HEK293T (cell line): ENCODE measurements at regions not wholly inside any gene's neighbourhood (a gene's known extent, or its start where the extent isn't known, plus 50 kb on each side); places are given as distances from the start of the nearest gene placed in this dataset.

Experiments
- CTCF ChIA-PET: fragments of 350-600 bp; formaldehyde crosslinking; extraction: SDS; loops from one replicate; lab custom pipeline; 2021; ENCODE audit warnings: antibody characterized with exemption, inconsistent platforms; lab: Yijun Ruan, JAX
- POLR2A ChIA-PET: fragments of 350-600 bp; formaldehyde crosslinking; extraction: SDS; loops from one replicate; lab custom pipeline; 2020; ENCODE audit warnings: antibody characterized with exemption, inconsistent platforms; lab: Yijun Ruan, JAX
- DNase-seq: peaks from one replicate; pipeline ENCODE4 v3.0.0; 2012; ENCODE audit warnings: mixed read lengths; ENCODE audit errors: extremely low spot score
- ARNT ChIP-seq: fragments of 450-650 bp; IDR thresholded peaks from 2 replicates; pipeline ENCODE4 v1.6.1; 2017; ENCODE audit warnings: mild to moderate bottlenecking
- BHLHE40 ChIP-seq: fragments of 450-650 bp; IDR thresholded peaks from 2 replicates; pipeline ENCODE4 v1.6.1; 2016; ENCODE audit warnings: mild to moderate bottlenecking, moderate library complexity, borderline replicate concordance
- CTBP1 ChIP-seq: fragments of 450-650 bp; IDR thresholded peaks from 2 replicates; pipeline ENCODE4 v1.6.1; 2016; ENCODE audit warnings: borderline replicate concordance
- ELF4 ChIP-seq: fragments of 450-650 bp; IDR thresholded peaks from 2 replicates; pipeline ENCODE4 v1.6.1; 2017; ENCODE audit warnings: antibody characterized with exemption
- FOXA1 ChIP-seq: fragments of 450-650 bp; IDR thresholded peaks from 2 replicates; pipeline ENCODE4 v1.6.1; 2016; ENCODE audit warnings: mild to moderate bottlenecking
- FOXK2 ChIP-seq: fragments of 450-650 bp; IDR thresholded peaks from 2 replicates; pipeline ENCODE4 v1.6.1; 2016; ENCODE audit warnings: mild to moderate bottlenecking
- FOXM1 ChIP-seq: fragments of 450-650 bp; IDR thresholded peaks from 2 replicates; pipeline ENCODE4 v1.6.1; 2017; ENCODE audit warnings: mild to moderate bottlenecking, borderline replicate concordance
- HDGF ChIP-seq: fragments of 450-650 bp; IDR thresholded peaks from 2 replicates; pipeline ENCODE4 v1.6.1; 2017; ENCODE audit warnings: antibody characterized with exemption, borderline replicate concordance
- L3MBTL2 ChIP-seq: fragments of 450-650 bp; conservative IDR thresholded peaks from 2 replicates; pipeline ENCODE4 v1.6.1; 2016; ENCODE audit warnings: mild to moderate bottlenecking
- LEF1 ChIP-seq: fragments of 450-650 bp; IDR thresholded peaks from 2 replicates; pipeline ENCODE4 v1.6.1; 2017; ENCODE audit warnings: mild to moderate bottlenecking, borderline replicate concordance
- NFRKB ChIP-seq: fragments of 450-650 bp; IDR thresholded peaks from 2 replicates; pipeline ENCODE4 v1.6.1; 2016; ENCODE audit warnings: mild to moderate bottlenecking, moderate library complexity
- PKNOX1 ChIP-seq: fragments of 450-650 bp; IDR thresholded peaks from 2 replicates; pipeline ENCODE4 v1.6.1; 2016
- SP1 ChIP-seq: fragments of 450-650 bp; IDR thresholded peaks from 2 replicates; pipeline ENCODE4 v1.6.1; 2017
- SUZ12 ChIP-seq: fragments of 450-650 bp; IDR thresholded peaks from 2 replicates; pipeline ENCODE4 v1.6.1; 2016; ENCODE audit warnings: mild to moderate bottlenecking
- TARDBP ChIP-seq: fragments of 450-650 bp; IDR thresholded peaks from 2 replicates; pipeline ENCODE4 v1.6.1; 2016
- ZNF384 ChIP-seq: fragments of 450-650 bp; IDR thresholded peaks from 2 replicates; pipeline ENCODE4 v1.6.1; 2016

DNA sequence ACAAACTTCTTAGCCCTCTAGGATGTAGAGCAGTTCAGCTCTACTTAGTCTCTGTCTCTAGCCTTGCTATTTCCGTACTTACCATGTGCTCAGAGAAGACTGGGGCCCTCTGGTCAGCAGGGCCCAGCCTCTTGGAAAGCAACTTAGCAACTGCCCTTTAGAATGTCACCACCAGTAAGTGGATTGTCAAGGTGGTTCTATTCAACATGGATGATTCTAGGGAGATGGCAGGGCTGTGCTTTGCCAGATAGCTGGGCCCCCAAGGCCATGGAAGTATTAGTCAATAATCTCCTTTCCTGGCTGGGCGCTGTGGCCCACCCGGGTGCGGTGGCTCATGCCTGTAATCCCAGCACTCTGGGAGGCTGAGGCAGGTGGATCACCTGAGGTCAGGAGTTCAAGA lies 177.6 kb upstream of the MVB12B start:
- no peak for TF ChIP-seq ARNT
- TF ChIP-seq SP1 = no peak
- no peak for TF ChIP-seq FOXM1
- TF ChIP-seq PKNOX1 = no peak
- TF ChIP-seq CTBP1 = no peak
- TF ChIP-seq ELF4 = no peak
- TF ChIP-seq SUZ12 = no peak
- no peak for TF ChIP-seq LEF1
- TF ChIP-seq TARDBP = no peak
- TF ChIP-seq L3MBTL2 = no peak
- TF ChIP-seq HDGF = no peak
- TF ChIP-seq ZNF384 = no peak
- no peak for TF ChIP-seq FOXK2
- TF ChIP-seq FOXA1 = no peak
- TF ChIP-seq NFRKB = no peak
- TF ChIP-seq BHLHE40 = no peak
- DNase-seq = no peak
- CTCF ChIA-PET = no interaction called here
- POLR2A ChIA-PET = no interaction called here

- POLR2A ChIA-PET = no interaction called here
- no peak for TF ChIP-seq ARNT
- DNase-seq = no peak
- CTCF ChIA-PET = no interaction called here
Observed at GRCh38 chr9:126149661-126150060, 177.0 kb upstream of the MVB12B start.

DNA sequence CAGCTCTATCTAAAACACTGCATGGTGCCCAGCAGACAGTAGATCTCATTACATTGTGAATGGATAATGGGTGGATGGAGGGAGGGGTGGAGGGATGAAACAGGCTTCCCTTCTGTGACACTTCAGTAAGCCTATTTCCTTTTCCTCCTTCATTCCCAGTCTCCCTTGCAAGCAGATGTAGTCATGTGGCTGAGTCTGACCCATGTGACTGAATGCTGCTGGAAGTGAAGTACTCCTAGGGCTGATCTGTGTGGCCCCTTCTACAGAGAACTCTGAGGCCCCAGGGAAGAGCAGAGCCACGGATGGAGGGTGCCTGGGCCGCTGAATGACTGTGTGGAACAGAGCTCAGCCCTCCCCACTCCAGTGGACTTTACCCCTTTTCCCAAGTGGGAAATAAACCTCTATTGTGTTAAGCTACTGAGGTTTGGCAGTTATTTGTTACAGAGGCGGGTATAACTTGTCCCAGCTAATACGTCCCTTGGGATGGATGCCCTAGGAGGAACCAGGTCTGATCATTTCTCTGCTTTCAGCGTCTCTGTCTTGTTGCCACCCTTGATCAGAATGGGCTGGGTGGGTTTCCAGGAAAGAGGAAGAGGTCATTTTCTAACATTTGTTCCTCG lies 176.1 kb upstream of the MVB12B start:
- TF ChIP-seq ARNT = no peak
- no peak for TF ChIP-seq L3MBTL2
- TF ChIP-seq SUZ12 = no peak
- TF ChIP-seq CTBP1 = no peak
- TF ChIP-seq SP1 = no peak
- TF ChIP-seq FOXM1 = no peak
- no peak for TF ChIP-seq ELF4
- TF ChIP-seq TARDBP = no peak
- TF ChIP-seq NFRKB = no peak
- TF ChIP-seq PKNOX1 = no peak
- no peak for TF ChIP-seq HDGF
- no peak for TF ChIP-seq BHLHE40
- no peak for TF ChIP-seq LEF1
- no peak for TF ChIP-seq FOXA1
- no peak for TF ChIP-seq ZNF384
- no peak for TF ChIP-seq FOXK2
- ChIA-PET POLR2A (interaction anchor here (1.6 kb wide), 1 partner anchor 448 kb away, joined by 3 read pairs; no protein-coding TSS in a partner anchor), CTCF (no interaction called here)
- peak; percentile 32 for DNase-seq

GRCh38 chr9:126151031-126151685 lies 175.5 kb upstream of the MVB12B start:
- no peak for TF ChIP-seq FOXM1
- TF ChIP-seq ZNF384 = no peak
- TF ChIP-seq FOXA1 = no peak
- TF ChIP-seq CTBP1 = no peak
- no peak for TF ChIP-seq LEF1
- no peak for DNase-seq
- ChIA-PET POLR2A (interaction anchor here (1.6 kb wide), 1 partner anchor 449 kb away, joined by 3 read pairs; no protein-coding TSS in a partner anchor), CTCF (no interaction called here)

DNA sequence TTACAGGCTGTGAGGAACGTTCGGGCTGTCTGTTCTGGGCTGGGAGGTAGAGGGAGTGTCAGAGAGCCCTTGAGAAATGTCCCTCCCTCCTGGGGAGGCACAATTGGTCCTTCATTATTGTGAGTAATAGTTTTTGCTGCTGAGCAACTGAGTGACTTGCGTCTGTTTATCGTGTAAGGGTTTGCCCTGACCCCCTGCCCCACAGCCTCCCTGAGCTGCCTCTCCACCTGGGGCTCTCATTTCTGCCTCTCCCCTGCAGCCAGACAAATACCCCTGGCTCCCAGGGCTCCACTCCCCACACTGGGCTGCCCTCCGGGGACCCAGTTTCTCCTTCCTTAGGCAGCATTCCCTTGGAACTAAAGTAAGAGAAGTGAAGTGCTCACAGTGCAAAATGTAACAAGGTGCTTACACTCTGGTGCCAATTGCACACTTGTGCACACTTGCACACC lies 174.9 kb upstream of the MVB12B start:
- peak; percentile 86 for TF ChIP-seq PKNOX1
- TF ChIP-seq BHLHE40 = no peak
- CTCF ChIA-PET = no interaction called here
- DNase-seq = peak; percentile 35
- POLR2A ChIA-PET = interaction anchor here (1.6 kb wide), 1 partner anchor 449 kb away, joined by 3 read pairs; no protein-coding TSS in a partner anchor

DNA sequence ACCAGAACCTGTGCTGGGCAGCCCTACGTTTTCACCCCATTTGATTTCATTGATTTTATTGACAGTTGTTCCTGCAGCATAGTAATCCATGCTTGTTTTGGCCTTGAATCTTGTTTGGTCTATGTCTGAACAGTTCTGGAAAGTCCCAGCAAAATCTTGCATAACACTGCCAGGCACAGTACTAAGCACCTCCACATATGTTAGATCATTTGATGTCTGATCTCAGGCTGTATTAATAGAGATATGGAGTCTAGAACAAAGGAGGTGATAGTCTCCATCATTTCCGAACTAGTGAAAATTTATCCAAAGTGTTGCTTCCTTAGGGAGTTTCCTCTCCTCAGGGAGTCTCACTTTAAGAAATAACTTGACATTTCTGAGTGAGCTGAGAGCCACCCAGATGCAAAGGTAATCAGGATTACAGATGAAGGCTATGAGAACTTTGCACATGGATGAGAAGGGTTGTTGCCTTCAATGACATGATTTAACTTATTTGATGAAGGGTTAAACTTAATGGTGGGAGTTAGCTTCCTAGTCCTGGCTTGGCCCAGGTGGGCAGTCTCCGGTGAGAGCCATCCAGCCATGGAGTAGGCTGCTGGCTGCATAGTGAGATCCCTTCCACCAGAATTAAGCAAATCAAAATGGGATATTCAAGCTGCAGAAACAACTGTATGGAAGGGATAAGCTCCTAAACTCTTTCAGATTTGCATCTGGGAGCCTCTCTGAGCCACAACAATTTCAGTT lies 173.8 kb upstream of the MVB12B start:
- ChIA-PET CTCF (no interaction called here), POLR2A (no interaction called here)
- no peak for TF ChIP-seq LEF1
- TF ChIP-seq FOXM1 = no peak
- TF ChIP-seq FOXA1 = no peak
- TF ChIP-seq HDGF = no peak
- TF ChIP-seq TARDBP = no peak
- TF ChIP-seq ARNT = no peak
- no peak for TF ChIP-seq ELF4
- no peak for TF ChIP-seq SP1
- TF ChIP-seq NFRKB = no peak
- no peak for TF ChIP-seq CTBP1
- TF ChIP-seq PKNOX1 = no peak
- no peak for DNase-seq
